Left renal cortex interstitium (tissue), 4 donors: ENCODE measurements at regions not wholly inside any gene's neighbourhood (a gene's known extent, or its start where the extent isn't known, plus 50 kb on each side); places are given as distances from the start of the nearest gene placed in this dataset.

ENCODE experiments used
- DNase-seq, 4 donors: peaks; one replicate each; pipeline ENCODE4 v3.0.0-alpha.2; 2013; ENCODE audit warnings: low read depth in 4 of 4, low spot score in 2 of 4, missing footprints in 1 of 4

GRCh38 chr13:31081316-31081715 is 80.4 kb downstream of the HSPH1 start:
- DNase-seq: no peak

DNA sequence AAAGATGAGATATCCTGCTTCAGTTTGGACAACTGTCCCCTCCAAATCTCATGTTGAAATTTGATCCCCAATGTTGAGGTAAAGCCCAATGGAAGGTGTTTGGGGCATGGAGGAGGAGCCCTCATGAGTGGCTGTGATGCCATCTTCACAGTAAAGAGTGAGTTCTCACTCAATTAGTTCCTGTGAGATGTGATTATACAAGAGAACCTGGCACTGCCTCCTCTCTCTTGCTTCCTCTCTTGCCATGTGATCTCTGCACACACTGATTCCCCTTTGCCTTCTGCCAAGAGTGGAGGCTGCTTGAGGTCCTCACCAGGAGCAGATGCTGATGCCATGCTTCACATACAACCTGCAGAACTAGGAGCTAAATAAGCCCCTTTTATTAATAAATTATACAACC is 86.9 kb downstream of the HSPH1 start:
- no peak for DNase-seq

DNA sequence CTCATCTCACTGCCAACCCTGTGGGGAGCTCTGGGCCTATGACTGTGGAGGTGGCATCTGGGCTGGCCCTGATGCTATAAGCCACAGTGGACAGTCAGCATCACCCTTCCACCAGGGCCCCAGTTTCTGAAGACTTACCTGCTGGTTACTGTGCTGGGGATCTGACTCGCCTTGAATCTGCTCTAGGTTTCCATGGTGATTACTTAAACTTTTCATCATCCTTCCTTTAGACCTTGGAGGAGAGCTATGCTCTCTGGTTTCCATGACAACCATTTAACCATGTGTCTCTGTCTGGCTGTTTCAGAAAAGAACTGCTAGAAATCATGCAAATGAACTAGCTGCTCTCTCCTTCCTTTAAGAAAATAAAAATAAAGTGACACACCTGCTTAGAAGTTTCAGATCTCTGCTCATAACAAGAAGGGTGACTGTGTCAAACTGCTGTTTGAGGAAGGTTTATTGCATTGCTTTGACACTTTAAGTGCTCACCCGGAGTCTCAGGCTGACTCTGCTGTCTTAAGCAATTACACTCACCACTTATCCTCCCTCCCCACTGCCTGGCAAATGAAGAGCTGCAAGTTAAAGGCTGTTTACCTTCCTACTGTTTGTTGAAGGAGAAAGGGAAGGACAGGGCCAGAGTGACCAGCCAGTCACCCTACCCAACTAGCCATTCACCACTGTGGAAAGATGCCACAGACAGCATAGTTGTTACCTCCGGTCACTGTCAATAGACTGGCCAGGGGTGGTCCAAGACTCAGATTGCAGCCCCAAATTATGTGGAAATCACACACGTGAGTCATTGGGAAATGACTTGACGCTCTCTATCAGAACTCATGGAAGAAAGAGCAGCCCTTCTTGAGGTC is 87.6 kb downstream of the HSPH1 start:
- no peak for DNase-seq

DNA sequence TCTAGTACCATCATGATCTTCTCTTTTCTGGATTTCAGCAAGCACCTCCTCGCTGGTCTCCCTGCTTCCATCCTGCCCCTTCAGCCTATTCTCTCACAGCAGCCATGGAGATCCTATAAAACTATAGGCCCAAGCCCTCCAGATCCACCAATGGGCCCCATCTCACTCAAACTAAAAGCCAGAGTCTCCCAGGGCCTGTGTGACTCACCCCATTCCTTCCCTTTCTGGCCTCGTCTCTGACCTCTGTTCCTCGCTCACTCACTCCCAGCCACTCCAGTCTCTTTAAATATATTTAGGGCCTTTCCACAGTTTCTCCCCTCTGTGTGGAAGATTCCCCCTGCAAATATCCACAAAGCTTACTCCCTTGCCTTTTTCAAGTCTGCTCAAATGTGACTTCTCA is 89.7 kb downstream of the HSPH1 start:
- no peak for DNase-seq

- no peak for DNase-seq
Measured at GRCh38 chr13:31069808-31070534, 91.7 kb downstream of the HSPH1 start.

DNA sequence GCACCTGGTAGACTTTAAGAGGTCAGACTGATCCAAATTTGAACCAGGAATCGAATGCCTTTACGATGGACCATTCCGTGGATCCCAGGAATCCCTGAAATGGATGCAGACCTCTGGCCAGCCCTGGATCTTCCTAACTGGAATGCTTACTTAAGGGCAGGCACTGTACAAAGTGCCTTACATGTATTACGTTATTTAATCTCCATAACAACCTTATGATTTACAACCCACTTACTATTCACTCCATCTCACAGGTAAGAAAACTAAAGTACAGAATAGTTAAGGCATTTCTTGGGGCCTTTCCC is 93.6 kb downstream of the HSPH1 start:
- no peak for DNase-seq

GRCh38 chr13:31067416-31068118 is 94.1 kb downstream of the HSPH1 start:
- no peak for DNase-seq

DNA sequence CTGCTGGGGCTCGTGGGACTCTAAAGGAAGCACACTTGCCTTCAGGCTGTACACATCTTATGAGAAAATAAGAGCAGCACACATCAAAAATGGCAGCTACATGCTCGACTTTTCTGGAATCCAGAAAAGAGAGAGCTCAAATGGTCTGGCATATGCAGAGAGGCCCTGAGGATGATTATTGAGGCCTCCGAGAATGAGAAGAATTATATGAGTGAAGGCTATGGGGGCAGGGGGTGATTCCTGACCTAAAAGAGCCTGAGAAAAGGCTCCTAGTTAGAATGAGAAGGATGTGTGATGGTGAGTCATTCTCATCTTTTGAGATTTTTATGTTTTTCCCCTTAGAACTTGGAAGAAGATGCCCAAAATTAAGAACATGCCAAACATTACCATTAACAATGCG is 97.1 kb downstream of the HSPH1 start:
- DNase-seq: no peak

- DNase-seq: no peak
Measured at GRCh38 chr13:31063772-31064171, 97.9 kb downstream of the HSPH1 start.

DNA sequence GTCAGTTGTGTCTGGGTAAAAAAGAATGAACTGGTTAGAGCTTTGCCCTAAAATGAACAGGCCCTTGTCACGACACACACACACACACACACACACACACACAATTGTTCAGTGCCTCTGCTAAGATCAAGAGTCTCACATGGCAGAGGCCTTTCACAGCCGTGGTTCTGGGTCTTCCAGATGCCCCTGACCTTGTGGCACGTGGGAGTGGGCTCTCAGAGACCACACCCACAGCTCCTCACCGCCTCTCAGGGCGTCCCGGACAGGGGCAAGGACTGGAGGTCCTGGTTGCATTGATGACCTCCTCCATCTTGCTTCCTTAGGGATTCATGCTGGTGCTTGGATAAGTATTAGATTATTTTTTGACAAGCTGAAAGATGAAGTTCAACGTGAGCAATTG is 101.0 kb downstream of the HSPH1 start:
- no peak for DNase-seq

DNA sequence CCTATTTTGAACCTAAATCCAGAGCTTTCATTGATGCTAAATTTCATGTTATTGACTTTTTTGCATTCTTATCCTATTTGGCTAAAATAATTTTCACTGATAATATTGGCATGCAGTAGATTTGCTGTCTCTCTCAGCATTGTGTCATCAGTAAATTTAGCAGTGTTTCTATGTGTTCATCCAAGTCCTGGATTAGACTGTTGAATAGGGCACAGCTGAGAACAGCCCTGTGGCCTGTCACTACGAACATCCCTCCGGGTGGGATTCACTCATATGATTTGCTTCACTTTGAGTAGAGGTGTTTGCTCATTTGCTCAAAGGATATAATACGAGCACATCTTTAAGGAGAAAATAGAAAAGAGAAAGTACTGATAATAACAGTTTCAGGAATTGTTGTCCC is 101.5 kb downstream of the HSPH1 start:
- DNase-seq: no peak

GRCh38 chr13:31057403-31058033 is 104.2 kb downstream of the HSPH1 start:
- DNase-seq: no peak

- no peak for DNase-seq
Measured at GRCh38 chr13:31056644-31057271, 104.9 kb downstream of the HSPH1 start.

DNA sequence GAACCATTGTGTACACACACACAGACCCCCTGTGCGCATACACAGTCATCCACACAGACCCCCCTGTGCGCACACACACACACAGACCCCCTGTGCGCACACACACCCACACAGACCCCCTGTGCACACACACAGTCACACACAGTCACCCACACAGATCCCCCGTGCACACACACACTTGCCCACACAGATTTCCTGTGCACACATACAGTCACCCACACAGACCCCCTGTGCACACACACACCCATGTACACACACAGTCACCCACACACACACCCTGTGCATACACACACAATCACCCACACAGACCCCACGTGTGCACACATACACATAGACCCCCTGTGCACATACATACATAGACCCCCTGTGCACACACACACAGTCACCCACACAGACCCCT is 106.1 kb downstream of the HSPH1 start:
- DNase-seq: no peak

- DNase-seq: no peak
Measured at GRCh38 chr13:31054632-31055031, 107.1 kb downstream of the HSPH1 start.

- no peak for DNase-seq
Measured at GRCh38 chr13:31053896-31054295, 107.8 kb downstream of the HSPH1 start.

DNA sequence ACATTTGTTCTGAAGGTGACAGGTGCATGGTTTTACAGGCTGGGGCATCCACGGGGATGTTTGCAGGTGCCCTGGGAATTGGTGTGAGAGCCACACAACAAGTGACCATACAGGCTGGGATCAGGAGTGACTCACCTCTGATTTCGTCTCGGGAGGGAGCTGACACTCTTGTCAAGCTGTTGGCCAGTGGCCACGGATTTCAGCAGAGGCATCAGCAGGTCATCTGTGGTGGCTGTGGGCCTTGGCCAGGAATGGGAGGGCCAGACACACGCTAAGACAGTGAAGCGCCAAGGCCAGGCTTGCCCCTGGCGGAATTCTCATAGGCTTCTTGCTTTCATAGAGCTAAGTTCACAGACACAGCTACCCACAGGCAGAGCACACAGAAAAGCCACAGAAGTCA is 108.6 kb downstream of the HSPH1 start:
- no peak for DNase-seq

DNA sequence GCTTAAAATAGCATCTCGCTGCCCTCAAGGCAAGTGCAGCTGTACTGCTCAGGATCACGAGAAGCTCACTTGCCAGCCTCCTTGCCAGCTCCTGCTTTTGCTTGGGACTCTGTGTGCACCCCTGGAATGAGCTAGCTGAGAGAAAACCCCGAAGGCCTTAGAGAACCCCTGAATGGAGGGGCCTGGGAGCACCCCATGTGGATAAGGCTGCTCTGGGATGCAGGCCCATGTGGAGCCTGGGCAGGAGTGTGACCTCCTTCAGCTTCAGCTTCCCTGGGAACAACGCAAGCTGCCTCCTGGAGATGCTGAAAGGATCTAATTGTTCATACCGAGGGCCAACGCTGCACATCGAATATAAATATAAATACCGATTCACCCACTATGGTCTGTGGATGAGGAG is 109.2 kb downstream of the HSPH1 start:
- DNase-seq: no peak

- no peak for DNase-seq
Measured at GRCh38 chr13:31051999-31052398, 109.7 kb downstream of the HSPH1 start.

DNA sequence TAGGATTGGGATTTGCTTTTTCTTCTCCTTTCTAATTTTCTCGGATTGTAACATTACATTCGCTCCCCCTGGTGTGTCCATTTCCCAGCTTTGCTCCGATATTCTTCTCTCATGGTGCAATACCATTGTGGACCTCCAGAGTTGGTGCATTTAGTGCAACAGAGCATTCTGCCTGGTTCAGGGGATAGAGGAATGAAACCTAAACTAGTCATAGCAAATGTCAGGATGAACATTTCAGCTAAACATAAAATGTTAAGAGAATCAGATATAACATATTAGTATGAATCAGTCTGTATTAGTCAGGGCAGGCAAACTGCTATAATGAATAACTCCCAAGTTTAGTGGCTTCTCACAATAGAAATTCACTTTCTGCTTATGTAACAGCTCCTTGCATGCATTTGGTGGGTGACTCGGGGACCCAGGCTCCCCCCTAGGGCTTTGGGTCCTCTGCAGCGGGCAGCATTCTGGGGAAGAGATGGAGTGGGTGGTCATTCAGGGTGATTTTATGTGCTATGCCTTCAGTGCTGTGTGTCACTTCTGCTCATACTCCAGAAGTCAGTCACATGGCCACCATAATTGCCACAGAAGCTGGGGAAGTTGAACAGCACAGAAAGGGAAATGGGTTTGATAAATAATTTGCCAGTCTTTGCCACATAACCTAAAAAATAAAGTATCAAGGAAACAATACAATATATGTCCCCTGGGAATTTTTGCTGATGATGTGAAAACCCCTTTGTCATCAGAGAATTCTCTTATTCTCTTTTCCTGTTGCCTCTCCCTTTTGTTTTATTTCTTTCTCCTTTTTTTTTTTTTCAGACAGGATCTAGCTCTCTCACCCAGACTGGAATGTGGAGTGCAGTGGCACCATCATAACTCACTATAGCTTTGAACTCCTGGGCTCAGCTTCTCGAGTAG is 111.0 kb downstream of the HSPH1 start:
- no peak for DNase-seq
